OCI-LY7 (cell line): ENCODE measurements at regions not wholly inside any gene's neighbourhood (a gene's known extent, or its start where the extent isn't known, plus 50 kb on each side); places are given as distances from the start of the nearest gene placed in this dataset.

Source experiments
- BruUV-seq: library from RNA; stranded (reverse); fragments of 400-500 nt; replicated peaks from 2 replicates; lab custom pipeline; 2021; lab: Mats Ljungman, UMichigan
- CTCF ChIA-PET: fragments of 300-600 bp; sonication (Branson Sonifier 250); formaldehyde crosslinking; loops from one replicate; lab custom pipeline; 2022; ENCODE audit warnings: antibody characterized with exemption; ENCODE audit not compliant: unreplicated experiment; lab: Charles Lee
- POLR2A ChIA-PET: fragments of 300-600 bp; sonication (Branson Sonifier 250); formaldehyde crosslinking; loops from one replicate; lab custom pipeline; 2022; ENCODE audit warnings: antibody characterized with exemption; lab: Charles Lee
- DNase-seq: peaks from one replicate; pipeline ENCODE4 v3.0.0-alpha.2; 2015; ENCODE audit warnings: low spot score
- H2AFZ ChIP-seq: fragments of 200-600 bp; sonication (generic), shearing (Covaris generic); 2 replicates; pipeline ENCODE4 v1.6.1; 2014; ENCODE audit warnings: mild to moderate bottlenecking, antibody characterized with exemption, low read length, moderate library complexity
- H3K27ac ChIP-seq: fragments of 200-600 bp; sonication (generic); 2 replicates; pipeline ENCODE4 v1.5.1; 2014; ENCODE audit warnings: mixed run types, low read depth, mild to moderate bottlenecking, moderate library complexity, low read length, inconsistent platforms; ENCODE audit not compliant: poor library complexity, severe bottlenecking
- H3K36me3 ChIP-seq: fragments of 200-600 bp; sonication (generic); 2 replicates; pipeline ENCODE4 v1.6.1; 2014; ENCODE audit warnings: mild to moderate bottlenecking, antibody characterized with exemption, low read length, moderate library complexity, mixed read lengths; ENCODE audit not compliant: insufficient read depth
- H3K4me1 ChIP-seq: fragments of 200-600 bp; sonication (generic); 2 replicates; pipeline ENCODE4 v1.5.1; 2014; ENCODE audit warnings: mild to moderate bottlenecking, low read length; ENCODE audit not compliant: insufficient read depth, poor library complexity, severe bottlenecking
- H3K4me2 ChIP-seq: fragments of 200-600 bp; sonication (generic); 2 replicates; pipeline ENCODE4 v1.6.1; 2014; ENCODE audit warnings: mild to moderate bottlenecking, low read length
- H3K4me3 ChIP-seq: fragments of 200-600 bp; sonication (generic); 2 replicates; pipeline ENCODE4 v1.5.1; 2014; ENCODE audit warnings: mild to moderate bottlenecking, low read depth, low read length; ENCODE audit not compliant: poor library complexity, severe bottlenecking
- H3K79me2 ChIP-seq: fragments of 200-600 bp; sonication (generic); 2 replicates; pipeline ENCODE4 v1.6.1; 2016; ENCODE audit warnings: low read depth, mild to moderate bottlenecking, low read length, moderate library complexity, mixed read lengths; ENCODE audit not compliant: insufficient read depth
- H3K9me2 ChIP-seq: fragments of 200-600 bp; sonication (generic); 2 replicates; pipeline ENCODE4 v1.6.1; 2016; ENCODE audit warnings: mild to moderate bottlenecking, low read length, mixed read lengths; ENCODE audit not compliant: insufficient read depth
- H3K9me3 ChIP-seq: fragments of 200-600 bp; sonication (generic); 2 replicates; pipeline ENCODE4 v1.6.1; 2014; ENCODE audit warnings: mild to moderate bottlenecking, mixed run types, low read length, mixed read lengths
- H4K20me1 ChIP-seq: fragments of 200-600 bp; sonication (generic); 2 replicates; pipeline ENCODE4 v1.6.1; 2014; ENCODE audit warnings: mild to moderate bottlenecking, antibody characterized with exemption, low read length, moderate library complexity, mixed read lengths; ENCODE audit not compliant: insufficient read depth
- CTCF ChIP-seq: fragments of 200-600 bp; sonication (generic); conservative IDR thresholded peaks from 2 replicates; pipeline ENCODE4 v1.5.1; 2014; ENCODE audit warnings: mild to moderate bottlenecking, antibody characterized with exemption, low read length, moderate library complexity, mixed read lengths
- EZH2phosphoT487 ChIP-seq: fragments of 200-600 bp; sonication (generic); IDR thresholded peaks from 2 replicates; pipeline ENCODE4 v1.6.1; 2018; ENCODE audit warnings: low read depth, borderline replicate concordance, mild to moderate bottlenecking, mixed run types, antibody characterized with exemption, low read length, moderate library complexity, mixed read lengths
- intact Hi-C: fragments of 100-400 bp; cut with micrococcal nuclease; formaldehyde crosslinking; loops from one replicate; pipeline ENCODE4 v1.10.0; 2022; ENCODE audit not compliant: unreplicated experiment

GRCh38 chr17:73833775-73834488 is 189.7 kb upstream of the SDK2 start:
- Histone ChIP-seq H3K4me1 (no peaks in the 10 kb centered on the region), H3K36me3 (no peaks in the 10 kb centered on the region), H2AFZ (no peak overlapping the region), H4K20me1 (no peaks in the 10 kb centered on the region), H3K4me2 (no peak overlapping the region), H3K27ac (no peak overlapping the region), H3K9me2 (no peaks in the 10 kb centered on the region), H3K79me2 (no peaks in the 10 kb centered on the region), H3K9me3 (no peaks in the 10 kb centered on the region), H3K4me3 (no peak overlapping the region)
- TF ChIP-seq CTCF (no peak), EZH2phosphoT487 (no peak)
- ChIA-PET POLR2A (no interaction called here), CTCF (no interaction called here)
- intact Hi-C loops: no loop called here
- DNase-seq: no peak
- no TSS peak for BruUV-seq

GRCh38 chr17:73834684-73835343 is 190.6 kb upstream of the SDK2 start:
- intact Hi-C loops: no loop called here
- BruUV-seq: no TSS peak
- TF ChIP-seq CTCF: no peak
- TF ChIP-seq EZH2phosphoT487: no peak
- no peaks in the 10 kb centered on the region for H3K79me2 ChIP-seq
- no peaks in the 10 kb centered on the region for H3K9me2 ChIP-seq
- no peak overlapping the region for H2AFZ ChIP-seq
- H3K4me3 ChIP-seq: no peak overlapping the region
- DNase-seq: no peak
- H3K27ac ChIP-seq: no peak overlapping the region
- no peaks in the 10 kb centered on the region for H3K9me3 ChIP-seq
- no peaks in the 10 kb centered on the region for H3K4me1 ChIP-seq
- CTCF ChIA-PET: no interaction called here
- no peaks in the 10 kb centered on the region for H3K36me3 ChIP-seq
- H4K20me1 ChIP-seq: no peaks in the 10 kb centered on the region
- H3K4me2 ChIP-seq: no peak overlapping the region
- POLR2A ChIA-PET: no interaction called here

- no peak overlapping the region for H3K27ac ChIP-seq
- no peak overlapping the region for H3K4me2 ChIP-seq
- TF ChIP-seq EZH2phosphoT487 (no peak), CTCF (no peak)
- DNase-seq: no peak
- no peaks in the 10 kb centered on the region for H3K79me2 ChIP-seq
- H3K4me3 ChIP-seq: no peak overlapping the region
- POLR2A ChIA-PET: no interaction called here
- H3K4me1 ChIP-seq: no peaks in the 10 kb centered on the region
- H3K9me3 ChIP-seq: no peaks in the 10 kb centered on the region
- intact Hi-C loops: no loop called here
- H4K20me1 ChIP-seq: no peaks in the 10 kb centered on the region
- no peaks in the 10 kb centered on the region for H3K36me3 ChIP-seq
- H2AFZ ChIP-seq: no peak overlapping the region
- no TSS peak for BruUV-seq
- no peaks in the 10 kb centered on the region for H3K9me2 ChIP-seq
- CTCF ChIA-PET: no interaction called here
Measured at GRCh38 chr17:73835605-73836004, 191.4 kb upstream of the SDK2 start.
